ENCODE measurements at regions not wholly inside any gene's neighbourhood (a gene's known extent, or its start where the extent isn't known, plus 50 kb on each side); places are given as distances from the start of the nearest gene placed in this dataset.
A peak's percentile ranks its signal among the peaks of the same experiment; 100 is the strongest.
"Not testable (repeated sequence)": the region's sequence is repeated elsewhere in the genome, so short reads cannot be mapped to it uniquely, and the experiment has no call there.

GRCh38 chr18:34280000-34280399, 55.3 kb upstream of the NOL4 start:
- in situ Hi-C loops (cut with MboI; ENCODE audit: low pct_unique_long_range_greater_than_20kb, low sequenced_read_pairs): no loop called here
- DNase-seq: no peak

GRCh38 chr18:34280653-34281052, 55.9 kb upstream of the NOL4 start:
- in situ Hi-C loops (cut with MboI; ENCODE audit: low pct_unique_long_range_greater_than_20kb, low sequenced_read_pairs): no loop called here
- no peak for DNase-seq

- in situ Hi-C loops (cut with MboI; ENCODE audit: low pct_unique_long_range_greater_than_20kb, low sequenced_read_pairs): no loop called here
- DNase-seq: no peak
Observed at GRCh38 chr18:34281290-34281689, 56.6 kb upstream of the NOL4 start.

DNA sequence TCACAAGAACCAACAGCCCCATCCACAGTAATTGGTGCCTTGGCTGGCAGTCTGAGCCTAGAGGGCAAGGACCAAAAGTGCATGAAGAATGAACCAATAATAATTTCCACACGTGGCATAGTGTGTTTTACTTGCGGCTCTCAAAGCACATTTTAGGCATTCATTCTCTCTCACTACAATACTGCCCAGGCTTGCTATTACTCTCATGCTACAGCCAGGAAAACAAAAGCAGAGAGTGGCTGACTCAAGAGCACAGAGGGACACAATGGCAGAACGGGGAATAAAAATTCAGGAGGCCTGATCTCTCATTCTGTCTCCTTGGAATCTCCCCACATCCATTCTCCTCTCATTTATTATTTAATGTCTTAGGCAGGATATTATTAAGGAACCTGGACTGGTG, 57.0 kb upstream of the NOL4 start:
- no peak for DNase-seq
- in situ Hi-C loops (cut with MboI; ENCODE audit: low pct_unique_long_range_greater_than_20kb, low sequenced_read_pairs): no loop called here

DNA sequence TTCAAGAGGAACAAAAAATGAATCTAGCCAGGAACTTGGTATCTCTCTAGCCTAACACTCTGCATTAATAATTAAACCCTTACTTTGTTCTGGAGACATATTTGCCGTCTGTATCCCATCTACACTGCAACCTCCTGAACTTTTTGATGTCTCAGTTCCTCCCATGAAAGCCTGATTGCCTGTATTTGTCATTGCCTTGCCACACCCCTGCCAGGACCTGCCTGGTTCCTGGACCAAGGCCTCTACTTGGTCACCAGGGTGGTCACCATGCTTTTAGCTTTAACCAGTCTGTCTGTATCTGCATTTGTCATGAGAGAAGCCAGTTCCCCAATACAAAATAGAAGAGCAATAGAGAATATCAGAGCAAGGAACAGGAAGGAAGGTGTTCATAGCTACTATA, 58.8 kb upstream of the NOL4 start:
- in situ Hi-C loops (cut with MboI; ENCODE audit: low pct_unique_long_range_greater_than_20kb, low sequenced_read_pairs): no loop called here
- no peak for DNase-seq

DNA sequence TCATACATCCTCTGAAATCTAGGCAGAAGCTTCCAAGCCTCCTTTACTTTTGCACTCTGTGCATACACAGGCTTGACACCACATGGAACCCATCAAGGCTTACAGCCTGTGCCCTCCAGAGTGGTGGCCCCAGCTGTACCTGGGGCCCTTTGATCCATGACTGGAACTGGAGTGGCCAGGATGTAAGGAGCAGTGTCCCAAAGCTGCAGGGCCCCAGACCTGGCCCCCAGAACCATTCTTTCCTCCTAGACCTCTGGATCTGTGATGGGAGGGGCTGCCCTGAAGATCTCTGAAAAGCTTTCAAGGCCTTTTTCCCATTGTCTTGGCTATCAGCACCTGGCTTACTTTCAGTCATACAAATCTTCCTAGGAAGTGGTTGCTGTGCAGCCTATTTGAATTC, 63.1 kb upstream of the NOL4 start:
- DNase-seq: no peak
- in situ Hi-C loops (cut with MboI; ENCODE audit: low pct_unique_long_range_greater_than_20kb, low sequenced_read_pairs): no loop called here

- in situ Hi-C loops (cut with MboI; ENCODE audit: low pct_unique_long_range_greater_than_20kb, low sequenced_read_pairs): no loop called here
- no peak for DNase-seq
Observed at GRCh38 chr18:34292594-34292993, 67.9 kb upstream of the NOL4 start.

DNA sequence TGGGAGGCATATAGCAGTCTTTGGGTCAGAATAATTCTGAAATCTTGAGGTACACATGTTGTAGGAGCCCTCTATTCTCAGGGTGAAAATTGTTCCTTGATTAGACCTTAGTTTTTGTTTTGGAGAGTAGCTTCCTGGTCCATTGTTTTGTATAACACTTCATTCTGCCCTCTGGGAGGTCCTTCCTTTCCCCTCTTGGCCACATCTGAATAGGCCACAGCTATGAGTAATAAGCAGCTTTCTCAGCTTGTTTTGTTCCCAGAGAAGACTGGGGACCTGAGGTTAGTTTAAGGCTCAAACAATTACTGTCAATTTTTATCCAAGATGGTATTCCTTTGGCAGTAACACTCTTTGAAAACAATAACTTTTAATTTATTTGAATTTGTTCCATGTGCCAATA, 72.6 kb upstream of the NOL4 start:
- in situ Hi-C loops (cut with MboI; ENCODE audit: low pct_unique_long_range_greater_than_20kb, low sequenced_read_pairs): no loop called here
- DNase-seq: no peak

GRCh38 chr18:34299828-34300227, 75.1 kb upstream of the NOL4 start:
- no peak for DNase-seq
- in situ Hi-C loops (cut with MboI; ENCODE audit: low pct_unique_long_range_greater_than_20kb, low sequenced_read_pairs): no loop called here

- in situ Hi-C loops (cut with MboI; ENCODE audit: low pct_unique_long_range_greater_than_20kb, low sequenced_read_pairs): no loop called here
- DNase-seq: no peak
Observed at GRCh38 chr18:34311468-34311867, 86.8 kb upstream of the NOL4 start.

- in situ Hi-C loops (cut with MboI; ENCODE audit: low pct_unique_long_range_greater_than_20kb, low sequenced_read_pairs): no loop called here
- no peak for DNase-seq
Observed at GRCh38 chr18:34314847-34315246, 90.1 kb upstream of the NOL4 start.

DNA sequence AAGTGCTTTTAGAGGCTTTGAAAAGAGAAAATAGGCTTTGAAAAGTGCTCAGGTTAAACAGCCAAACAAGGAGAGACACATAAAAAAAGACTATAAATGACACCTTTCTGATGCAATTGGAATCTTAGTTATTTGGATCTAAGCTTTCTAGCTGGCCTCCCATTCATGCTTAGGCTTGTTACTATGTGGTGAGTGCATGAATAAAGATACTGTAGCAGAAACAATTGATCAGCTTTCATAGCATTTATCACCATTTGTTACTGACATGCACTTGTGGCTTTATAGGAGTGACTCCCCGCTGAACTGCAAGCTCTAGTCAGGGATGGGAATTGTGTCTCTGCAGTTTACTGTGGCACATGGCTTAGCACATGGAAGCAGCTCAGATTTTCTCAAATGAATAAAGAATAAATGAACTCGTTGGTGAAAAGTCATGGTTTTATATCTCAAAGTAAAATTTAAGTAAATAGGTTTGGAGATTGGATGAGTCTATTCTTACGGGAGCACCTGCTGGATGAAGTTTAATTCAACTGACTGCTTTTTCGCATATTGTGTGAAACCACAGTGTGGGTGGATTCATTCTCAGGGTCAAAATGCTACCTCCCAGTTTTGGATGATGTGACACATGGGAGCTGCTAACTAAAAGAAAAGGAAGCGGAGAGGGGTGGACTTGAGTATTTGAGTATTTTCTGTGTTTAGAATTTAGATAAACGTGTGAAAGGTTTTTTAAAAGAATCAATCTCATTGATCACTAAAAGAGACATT, 91.1 kb upstream of the NOL4 start:
- no peak for DNase-seq
- in situ Hi-C loops (cut with MboI; ENCODE audit: low pct_unique_long_range_greater_than_20kb, low sequenced_read_pairs): no loop called here

GRCh38 chr18:34320267-34320666, 95.6 kb upstream of the NOL4 start:
- in situ Hi-C loops (cut with MboI; ENCODE audit: low pct_unique_long_range_greater_than_20kb, low sequenced_read_pairs): no loop called here
- no peak for DNase-seq

GRCh38 chr18:34321066-34321465, 96.4 kb upstream of the NOL4 start:
- no peak for DNase-seq
- in situ Hi-C loops (cut with MboI; ENCODE audit: low pct_unique_long_range_greater_than_20kb, low sequenced_read_pairs): no loop called here

DNA sequence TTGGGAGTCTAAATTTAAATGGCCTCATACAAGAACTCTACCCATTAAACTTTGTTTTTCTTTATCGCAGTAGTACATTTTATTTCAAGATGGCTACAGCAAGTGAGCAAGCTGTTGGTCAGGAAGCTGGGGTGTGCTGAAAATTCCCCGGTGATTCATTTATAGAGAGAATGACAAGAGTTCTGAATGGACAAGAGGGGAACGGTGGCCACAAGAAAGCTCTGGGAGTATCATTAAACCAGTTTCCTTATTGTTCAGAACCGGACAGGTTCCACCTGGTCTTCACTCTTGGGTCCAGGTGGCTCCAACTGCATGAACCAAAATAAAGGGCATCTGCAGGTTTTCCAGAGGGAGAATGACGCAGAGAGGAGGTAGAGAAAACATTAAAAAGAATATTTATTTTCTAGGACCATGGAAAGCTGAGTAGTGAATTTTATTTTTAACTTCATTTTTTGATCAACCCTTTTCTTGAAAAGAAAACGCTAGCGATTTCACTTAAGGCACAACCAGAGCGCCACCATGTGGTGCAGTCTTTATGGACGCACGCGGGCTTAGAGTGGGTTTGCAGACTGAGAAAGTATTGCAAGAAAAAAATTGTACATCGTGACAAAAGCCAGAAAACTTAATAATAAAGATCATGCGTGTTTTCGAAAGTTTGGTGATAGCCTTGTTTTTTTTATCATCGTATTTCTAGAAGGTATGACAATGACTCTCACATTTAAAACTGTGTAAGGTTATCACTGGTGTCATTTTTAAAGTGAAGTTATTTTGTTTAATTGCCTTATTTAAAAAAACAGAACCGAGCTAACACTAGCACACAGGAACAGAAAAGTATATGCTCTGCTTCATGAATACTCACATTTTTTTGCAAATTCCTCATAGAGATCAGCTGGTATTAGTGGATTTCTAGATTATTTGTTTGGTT, 97.9 kb upstream of the NOL4 start:
- peak; percentile 52 for DNase-seq
- in situ Hi-C loops (cut with MboI; ENCODE audit: low pct_unique_long_range_greater_than_20kb, low sequenced_read_pairs): no loop called here

- DNase-seq: no peak
- in situ Hi-C loops (cut with MboI; ENCODE audit: low pct_unique_long_range_greater_than_20kb, low sequenced_read_pairs): no loop called here
Observed at GRCh38 chr18:34329840-34330239, 105.1 kb upstream of the NOL4 start.

DNA sequence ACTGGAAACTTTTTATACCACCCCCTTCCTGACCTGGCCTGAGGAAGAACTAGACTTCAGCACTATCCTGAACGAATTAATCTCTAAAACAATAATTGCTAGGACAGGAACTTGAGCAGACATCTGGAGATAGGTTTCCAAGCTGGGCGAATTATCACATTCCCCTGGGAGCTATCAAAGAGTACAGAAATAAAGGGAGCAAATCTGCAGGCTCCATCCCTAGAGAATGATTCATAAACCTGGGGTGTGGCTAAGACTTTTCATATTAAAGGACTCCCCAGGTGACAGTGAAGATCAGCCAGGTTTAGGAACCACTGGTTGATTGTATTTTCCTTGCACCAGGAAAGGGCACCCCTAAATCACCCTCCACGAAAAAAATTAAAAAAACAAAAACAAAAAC, 105.6 kb upstream of the NOL4 start:
- in situ Hi-C loops (cut with MboI; ENCODE audit: low pct_unique_long_range_greater_than_20kb, low sequenced_read_pairs): no loop called here
- DNase-seq: no peak

GRCh38 chr18:34330907-34331306, 106.2 kb upstream of the NOL4 start:
- DNase-seq; in situ Hi-C loops (cut with MboI; ENCODE audit: low pct_unique_long_range_greater_than_20kb, low sequenced_read_pairs): not testable (repeated sequence)

GRCh38 chr18:34331343-34331742, 106.6 kb upstream of the NOL4 start:
- in situ Hi-C loops (cut with MboI; ENCODE audit: low pct_unique_long_range_greater_than_20kb, low sequenced_read_pairs); DNase-seq: not testable (repeated sequence)

DNA sequence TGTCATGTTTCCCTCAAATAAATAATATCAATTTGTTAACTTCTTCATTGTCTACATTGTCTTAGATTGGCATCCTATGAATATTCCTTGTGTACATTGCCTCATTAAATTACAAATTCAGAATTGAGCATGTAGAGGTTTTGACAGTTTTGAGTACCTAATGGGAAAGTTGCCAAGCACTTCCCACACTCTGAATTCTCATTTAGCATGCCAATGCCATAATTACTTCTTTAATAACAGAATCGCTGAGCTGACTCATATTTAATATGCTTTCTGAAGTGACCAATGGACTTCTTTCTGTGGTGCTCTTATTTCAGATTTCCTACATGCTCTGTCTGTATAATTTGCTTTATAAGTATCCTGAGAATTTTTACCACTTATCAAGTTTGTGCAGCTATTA, 114.4 kb upstream of the NOL4 start:
- in situ Hi-C loops (cut with MboI; ENCODE audit: low pct_unique_long_range_greater_than_20kb, low sequenced_read_pairs): no loop called here
- DNase-seq: no peak
